Uterus (tissue), 2 donors: ENCODE measurements at regions not wholly inside any gene's neighbourhood (a gene's known extent, or its start where the extent isn't known, plus 50 kb on each side); places are given as distances from the start of the nearest gene placed in this dataset.

Experiments used
- POLR2A ChIP-seq, 2 donors: fragments of 450-650 bp; IDR thresholded peaks; one replicate each; pipeline ENCODE4 v1.6.1; 2016; ENCODE audit warnings: antibody characterized with exemption in 2 of 2, mild to moderate bottlenecking in 1 of 2, moderate library complexity in 1 of 2
- TF ChIP-seq, protein P1 (sequence below), 4 experiments: fragments of 200-600 bp in 2 of 4; fragments of 450-650 bp in 2 of 4; sonication (generic) in 2 of 4; IDR thresholded peaks; one replicate each; pipeline ENCODE4 v1.5.1; 2016 to 2019; ENCODE audit warnings: antibody characterized with exemption in 4 of 4, mild to moderate bottlenecking in 2 of 4, moderate library complexity in 1 of 4

DNA sequence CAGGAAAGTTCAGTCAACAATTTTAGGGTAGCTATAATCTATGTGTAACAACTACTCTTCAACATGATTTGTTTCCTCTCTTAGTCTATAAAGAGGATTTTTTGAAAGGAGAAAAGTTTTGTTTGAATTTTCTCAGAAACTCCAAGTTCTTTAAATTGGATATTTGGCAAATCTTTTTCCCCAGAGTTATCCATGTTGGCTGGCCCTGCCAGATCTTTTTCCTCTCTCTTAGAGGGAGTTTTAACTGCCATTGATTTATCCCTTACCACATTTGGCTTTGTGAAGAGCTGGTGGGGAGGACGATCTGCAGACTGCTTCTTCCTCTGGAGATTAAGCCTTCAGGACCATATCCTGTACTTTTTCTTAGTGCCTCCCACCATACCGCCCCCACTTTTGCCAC is 64.9 kb upstream of the ROPN1 start:
- TF ChIP-seq, protein P1, sequence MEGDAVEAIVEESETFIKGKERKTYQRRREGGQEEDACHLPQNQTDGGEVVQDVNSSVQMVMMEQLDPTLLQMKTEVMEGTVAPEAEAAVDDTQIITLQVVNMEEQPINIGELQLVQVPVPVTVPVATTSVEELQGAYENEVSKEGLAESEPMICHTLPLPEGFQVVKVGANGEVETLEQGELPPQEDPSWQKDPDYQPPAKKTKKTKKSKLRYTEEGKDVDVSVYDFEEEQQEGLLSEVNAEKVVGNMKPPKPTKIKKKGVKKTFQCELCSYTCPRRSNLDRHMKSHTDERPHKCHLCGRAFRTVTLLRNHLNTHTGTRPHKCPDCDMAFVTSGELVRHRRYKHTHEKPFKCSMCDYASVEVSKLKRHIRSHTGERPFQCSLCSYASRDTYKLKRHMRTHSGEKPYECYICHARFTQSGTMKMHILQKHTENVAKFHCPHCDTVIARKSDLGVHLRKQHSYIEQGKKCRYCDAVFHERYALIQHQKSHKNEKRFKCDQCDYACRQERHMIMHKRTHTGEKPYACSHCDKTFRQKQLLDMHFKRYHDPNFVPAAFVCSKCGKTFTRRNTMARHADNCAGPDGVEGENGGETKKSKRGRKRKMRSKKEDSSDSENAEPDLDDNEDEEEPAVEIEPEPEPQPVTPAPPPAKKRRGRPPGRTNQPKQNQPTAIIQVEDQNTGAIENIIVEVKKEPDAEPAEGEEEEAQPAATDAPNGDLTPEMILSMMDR (IDR thresholded peaks at IDR 0.05) = no peak
- no peak for TF ChIP-seq POLR2A (IDR thresholded peaks at IDR 0.05)
